ENCODE measurements at regions not wholly inside any gene's neighbourhood (a gene's known extent, or its start where the extent isn't known, plus 50 kb on each side); places are given as distances from the start of the nearest gene placed in this dataset.

GRCh38 chr9:104247899-104248460, 153.9 kb downstream of the SMC2 start:
- Histone ChIP-seq H3F3A (ENCODE audit: insufficient read depth, low read length) (no peaks in the 10 kb centered on the region), H3K27ac (ENCODE audit: low read length) (no peak overlapping the region), H3K9me3 (replicated peaks; ENCODE audit: insufficient read depth, low read length) (no peaks in the 10 kb centered on the region), H3K79me2 (ENCODE audit: low read length) (no peaks in the 10 kb centered on the region), H3K9ac (ENCODE audit: low read length) (no peak overlapping the region), H3K36me3 (replicated peaks; ENCODE audit: insufficient read depth, low read length) (no peaks in the 10 kb centered on the region), H3K9me2 (replicated peaks; ENCODE audit: insufficient read depth, low read length) (no peaks in the 10 kb centered on the region), H3K4me2 (ENCODE audit: low read depth, low read length) (no peak overlapping the region), H3K4me1 (ENCODE audit: low read length) (no peaks in the 10 kb centered on the region), H4K20me1 (ENCODE audit: insufficient read depth, low read length) (no peaks in the 10 kb centered on the region), H2AFZ (ENCODE audit: low read length) (no peak overlapping the region), H3K4me3 (ENCODE audit: low read length) (no peak overlapping the region), H3K27me3 (replicated peaks; ENCODE audit: insufficient read depth, low read length) (no peaks in the 10 kb centered on the region)
- TF ChIP-seq EZH2phosphoT487 (IDR thresholded peaks at IDR 0.05; ENCODE audit: low read length) (no peak), CTCF (IDR thresholded peaks at IDR 0.05; ENCODE audit: low read length) (no peak), EZH2 (optimal IDR thresholded peaks at IDR 0.05; ENCODE audit: low read depth, low read length) (no peak)
- no peak for DNase-seq

GRCh38 chr9:104256031-104256695, 162.1 kb downstream of the SMC2 start:
- Histone ChIP-seq H3K9me2 (replicated peaks; ENCODE audit: insufficient read depth, low read length) (no peaks in the 10 kb centered on the region), H3K36me3 (replicated peaks; ENCODE audit: insufficient read depth, low read length) (no peaks in the 10 kb centered on the region), H3K9me3 (replicated peaks; ENCODE audit: insufficient read depth, low read length) (no peaks in the 10 kb centered on the region; the same call in 1 of the 2 replicates), H3K79me2 (ENCODE audit: low read length) (no peaks in the 10 kb centered on the region), H4K20me1 (ENCODE audit: insufficient read depth, low read length) (no peaks in the 10 kb centered on the region), H3K27me3 (replicated peaks; ENCODE audit: insufficient read depth, low read length) (no peaks in the 10 kb centered on the region), H3K4me2 (ENCODE audit: low read depth, low read length) (no peak overlapping the region), H3K9ac (ENCODE audit: low read length) (no peak overlapping the region), H3F3A (ENCODE audit: insufficient read depth, low read length) (no peaks in the 10 kb centered on the region), H2AFZ (ENCODE audit: low read length) (no peak overlapping the region), H3K4me3 (ENCODE audit: low read length) (no peak overlapping the region), H3K4me1 (ENCODE audit: low read length) (no peaks in the 10 kb centered on the region), H3K27ac (ENCODE audit: low read length) (no peak overlapping the region)
- DNase-seq, result no peak
- TF ChIP-seq CTCF (IDR thresholded peaks at IDR 0.05; ENCODE audit: low read length) (no peak), EZH2phosphoT487 (IDR thresholded peaks at IDR 0.05; ENCODE audit: low read length) (no peak), EZH2 (optimal IDR thresholded peaks at IDR 0.05; ENCODE audit: low read depth, low read length) (no peak)

- no peak for DNase-seq
- Histone ChIP-seq H3K4me2 (ENCODE audit: low read depth, low read length) (no peak overlapping the region), H4K20me1 (ENCODE audit: insufficient read depth, low read length) (no peaks in the 10 kb centered on the region), H3F3A (ENCODE audit: insufficient read depth, low read length) (no peaks in the 10 kb centered on the region), H3K36me3 (replicated peaks; ENCODE audit: insufficient read depth, low read length) (no peaks in the 10 kb centered on the region), H3K9me2 (replicated peaks; ENCODE audit: insufficient read depth, low read length) (no peaks in the 10 kb centered on the region), H3K27ac (ENCODE audit: low read length) (no peak overlapping the region), H3K9ac (ENCODE audit: low read length) (no peak overlapping the region), H2AFZ (ENCODE audit: low read length) (no peak overlapping the region), H3K4me1 (ENCODE audit: low read length) (no peaks in the 10 kb centered on the region), H3K27me3 (replicated peaks; ENCODE audit: insufficient read depth, low read length) (no peaks in the 10 kb centered on the region), H3K9me3 (replicated peaks; ENCODE audit: insufficient read depth, low read length) (no peaks in the 10 kb centered on the region; the same call in 1 of the 2 replicates), H3K79me2 (ENCODE audit: low read length) (no peaks in the 10 kb centered on the region), H3K4me3 (ENCODE audit: low read length) (no peak overlapping the region)
- TF ChIP-seq EZH2 (optimal IDR thresholded peaks at IDR 0.05; ENCODE audit: low read depth, low read length) (no peak), EZH2phosphoT487 (IDR thresholded peaks at IDR 0.05; ENCODE audit: low read length) (no peak), CTCF (IDR thresholded peaks at IDR 0.05; ENCODE audit: low read length) (no peak)
Measured at GRCh38 chr9:104256696-104257062, 162.6 kb downstream of the SMC2 start.
